ENCODE measurements at regions not wholly inside any gene's neighbourhood (a gene's known extent, or its start where the extent isn't known, plus 50 kb on each side); places are given as distances from the start of the nearest gene placed in this dataset.
"Not testable (repeated sequence)": the region's sequence is repeated elsewhere in the genome, so short reads cannot be mapped to it uniquely, and the experiment has no call there.

DNA sequence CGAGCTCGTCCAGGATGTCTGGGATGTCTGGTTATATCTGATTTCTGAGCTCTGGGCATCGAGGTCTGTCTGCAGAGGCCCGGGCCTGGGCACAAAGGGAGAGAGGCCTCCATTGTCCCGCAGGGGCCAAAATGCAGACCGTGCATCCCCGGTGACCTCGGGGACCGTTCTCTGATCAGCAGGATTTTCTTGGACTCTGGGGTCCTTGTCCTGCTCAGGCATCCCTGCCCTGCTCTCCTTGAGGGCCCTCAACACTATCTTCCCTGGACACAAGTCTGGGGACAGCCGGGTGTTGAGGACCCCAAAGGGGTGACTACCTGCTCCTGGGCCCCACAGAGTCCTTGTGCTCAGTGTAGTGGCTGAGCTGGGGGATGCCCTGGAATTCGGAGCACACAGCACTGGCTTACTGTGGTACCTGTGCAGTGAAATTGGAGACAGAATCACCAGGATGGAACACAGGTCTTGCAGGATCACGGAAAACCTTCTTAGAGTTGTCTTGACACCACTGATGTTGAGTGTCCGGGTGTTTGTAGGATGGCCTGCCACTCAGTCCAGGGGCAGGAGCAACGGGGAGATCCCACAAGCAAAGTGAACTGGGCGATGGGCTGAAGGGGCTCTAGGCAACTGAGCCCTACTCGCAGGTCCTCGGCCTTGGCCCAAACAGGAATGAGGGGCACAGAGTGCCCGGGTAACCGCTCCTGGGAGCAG is 1369.2 kb downstream of the CDH12 start:
- not testable (repeated sequence) for DNase-seq (ENCODE audit: low read depth)

DNA sequence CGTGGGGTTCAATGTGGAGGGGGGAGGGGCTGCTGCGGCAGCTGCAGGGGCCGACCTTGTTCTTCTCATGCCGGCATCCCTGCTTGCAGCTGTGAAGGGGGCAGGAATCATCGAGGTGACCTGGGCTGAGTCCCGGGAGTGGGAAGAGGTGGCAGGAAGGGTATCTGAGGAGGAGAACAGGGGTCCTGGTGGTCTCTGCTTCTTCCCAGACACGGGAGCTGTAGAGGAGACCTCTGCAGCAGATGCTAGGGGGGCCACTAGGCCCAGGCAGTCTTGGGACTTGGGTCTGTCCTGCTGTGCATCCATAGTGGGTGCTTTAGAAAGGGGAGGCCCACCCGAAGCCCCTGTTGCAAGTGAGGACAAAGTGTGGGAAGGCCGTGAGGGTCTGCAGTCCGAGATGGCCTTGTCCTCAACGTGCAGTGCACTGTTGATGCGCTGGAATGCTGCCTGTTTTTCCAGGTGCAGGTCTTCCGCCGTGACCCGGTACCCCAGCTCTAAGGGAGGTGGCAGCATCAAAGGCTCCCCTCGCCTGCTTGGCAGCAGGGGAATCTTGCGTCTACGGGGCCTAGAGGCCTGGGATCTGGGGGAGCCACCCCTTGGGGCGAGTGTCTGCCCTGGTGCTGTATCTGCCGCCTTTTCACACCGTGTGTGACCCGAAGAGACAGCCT is 1370.0 kb downstream of the CDH12 start:
- DNase-seq (ENCODE audit: low read depth), result not testable (repeated sequence)

DNA sequence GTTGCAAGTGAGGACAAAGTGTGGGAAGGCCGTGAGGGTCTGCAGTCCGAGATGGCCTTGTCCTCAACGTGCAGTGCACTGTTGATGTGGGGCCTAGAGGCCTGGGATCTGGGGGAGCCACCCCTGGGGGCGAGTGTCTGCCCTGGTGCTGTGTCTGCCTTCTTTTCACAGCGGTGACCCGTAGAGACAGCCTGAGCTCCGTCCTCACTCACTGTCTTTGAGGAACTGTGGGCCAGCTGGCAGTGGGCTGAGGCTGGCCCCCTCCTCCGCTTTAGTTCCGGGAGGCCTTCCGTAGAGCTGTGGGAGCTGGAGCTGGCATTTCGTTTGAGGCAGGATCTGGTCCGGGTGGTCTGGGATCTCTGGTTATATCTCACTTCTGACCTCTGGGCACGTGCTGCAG is 1370.6 kb downstream of the CDH12 start:
- DNase-seq (ENCODE audit: low read depth), result not testable (repeated sequence)

DNA sequence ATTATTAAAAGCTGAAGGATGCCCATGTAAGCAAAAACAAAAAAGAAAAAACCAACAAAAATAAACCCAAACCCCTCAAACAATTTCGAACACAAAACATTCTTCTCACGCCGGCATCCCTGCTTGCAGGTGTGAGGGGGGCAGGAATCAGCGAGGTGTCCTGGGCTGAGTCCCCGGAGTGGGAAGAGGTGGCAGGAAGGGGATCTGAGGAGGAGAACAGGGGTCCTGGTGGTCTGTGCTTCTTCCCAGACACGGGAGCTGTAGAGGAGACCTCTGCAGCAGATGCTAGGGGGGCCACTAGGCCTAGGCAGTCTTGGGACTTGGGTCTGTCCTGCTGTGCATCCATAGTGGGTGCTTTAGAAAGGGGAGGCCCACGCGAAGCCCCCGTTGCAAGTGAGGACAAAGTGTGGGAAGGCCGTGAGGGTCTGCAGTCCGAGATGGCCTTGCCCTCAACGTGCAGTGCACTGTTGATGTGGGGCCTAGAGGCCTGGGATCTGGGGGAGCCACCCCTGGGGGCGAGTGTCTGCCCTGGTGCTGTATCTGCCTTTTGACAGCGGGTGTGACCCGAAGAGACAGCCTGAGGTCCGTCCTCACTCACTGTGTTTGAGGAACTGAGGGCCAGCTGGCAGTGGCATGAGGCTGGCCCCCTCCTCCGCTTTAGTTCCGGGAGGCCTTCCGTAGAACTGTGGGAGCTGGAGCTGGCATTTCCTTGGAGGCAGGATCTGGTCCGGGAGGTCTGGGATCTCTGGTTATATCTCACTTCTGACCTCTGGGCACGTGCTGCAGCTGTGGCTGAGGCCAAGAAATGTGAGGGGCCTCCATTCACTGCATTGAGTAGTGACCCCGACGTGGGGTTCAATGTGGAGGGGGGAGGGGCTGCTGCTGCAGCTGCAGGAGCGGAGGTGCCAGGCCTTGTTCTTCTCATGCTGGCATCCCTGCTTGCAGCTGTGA is 1371.5 kb downstream of the CDH12 start:
- DNase-seq (ENCODE audit: low read depth), result not testable (repeated sequence)

DNA sequence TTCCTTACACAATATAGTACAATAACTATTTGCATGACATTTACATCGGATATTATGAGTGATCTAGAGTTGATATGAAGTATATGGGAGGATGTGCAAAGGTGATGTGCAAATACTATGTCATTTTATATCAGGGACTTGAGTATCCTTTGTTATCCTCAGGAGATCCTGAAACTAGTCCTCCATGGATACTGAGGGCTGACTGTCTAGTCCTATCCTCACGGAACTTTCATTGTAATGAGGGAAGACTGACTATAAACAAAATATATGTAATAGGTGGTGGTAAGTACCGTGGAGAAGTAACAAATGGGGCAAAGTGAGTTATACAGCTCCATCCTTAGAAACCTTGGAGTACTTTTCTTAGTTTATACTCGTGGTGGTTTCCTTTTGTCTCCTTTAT is 1373.1 kb downstream of the CDH12 start:
- not testable (repeated sequence) for DNase-seq (ENCODE audit: low read depth)

DNA sequence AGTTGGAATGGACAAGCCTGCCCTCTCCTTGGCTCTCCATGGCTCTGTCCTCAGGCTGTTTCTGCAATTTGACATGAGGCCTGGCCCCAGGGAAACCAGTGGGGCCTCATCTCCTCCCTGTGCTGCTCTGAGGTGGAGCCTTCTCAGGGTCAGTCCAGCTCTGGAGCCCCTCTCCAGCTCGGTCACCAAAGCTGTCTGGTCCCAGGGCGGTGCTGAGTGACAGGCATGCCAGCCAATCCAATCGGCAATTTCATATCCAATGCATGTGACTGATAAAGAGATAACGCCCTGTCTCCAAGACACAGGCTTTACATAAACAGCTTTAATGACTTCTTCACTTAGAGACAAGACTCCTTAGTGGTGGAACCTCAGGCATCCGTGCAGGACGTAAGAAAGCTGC is 1379.2 kb downstream of the CDH12 start:
- DNase-seq (ENCODE audit: low read depth), result not testable (repeated sequence)

DNA sequence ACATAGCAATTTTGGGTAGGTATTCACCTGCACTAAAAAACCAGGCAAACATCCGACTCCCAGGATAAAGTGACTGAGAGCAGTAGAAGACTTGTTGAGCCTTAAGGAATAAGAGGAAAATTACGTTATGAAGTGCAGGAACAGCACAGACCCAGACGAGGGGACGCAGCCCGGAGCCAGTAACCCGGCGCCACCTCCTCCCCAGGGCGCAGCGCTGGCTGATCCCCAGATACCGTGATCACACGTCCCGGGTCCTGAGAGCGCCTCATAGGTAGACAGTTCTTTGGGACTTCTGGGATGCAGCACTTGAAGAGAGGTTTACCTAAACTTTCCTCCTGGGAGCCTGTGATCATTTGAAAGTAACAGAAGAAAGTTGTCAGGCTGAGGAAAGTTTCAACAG is 1379.7 kb downstream of the CDH12 start:
- DNase-seq (ENCODE audit: low read depth), result not testable (repeated sequence)

DNA sequence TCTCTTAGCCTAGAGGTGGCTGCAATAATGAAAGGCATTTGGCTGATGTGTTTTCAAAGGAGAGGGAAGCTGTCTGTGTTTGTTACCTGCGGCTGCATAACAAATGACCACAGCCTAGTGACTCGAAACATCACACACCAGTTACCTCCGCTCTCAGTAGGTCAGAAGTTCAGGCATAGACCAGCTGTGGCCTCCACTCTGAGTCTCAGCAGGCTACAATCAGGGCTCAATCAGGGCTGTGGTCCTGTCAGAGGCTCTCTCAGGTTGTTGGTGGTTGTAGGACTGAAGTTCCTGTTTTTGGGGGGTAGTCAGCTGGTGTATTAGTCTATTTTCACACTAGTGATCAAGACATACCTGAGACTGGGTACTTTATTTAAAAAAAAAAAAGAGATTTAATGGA is 1381.5 kb downstream of the CDH12 start:
- not testable (repeated sequence) for DNase-seq (ENCODE audit: low read depth)

DNA sequence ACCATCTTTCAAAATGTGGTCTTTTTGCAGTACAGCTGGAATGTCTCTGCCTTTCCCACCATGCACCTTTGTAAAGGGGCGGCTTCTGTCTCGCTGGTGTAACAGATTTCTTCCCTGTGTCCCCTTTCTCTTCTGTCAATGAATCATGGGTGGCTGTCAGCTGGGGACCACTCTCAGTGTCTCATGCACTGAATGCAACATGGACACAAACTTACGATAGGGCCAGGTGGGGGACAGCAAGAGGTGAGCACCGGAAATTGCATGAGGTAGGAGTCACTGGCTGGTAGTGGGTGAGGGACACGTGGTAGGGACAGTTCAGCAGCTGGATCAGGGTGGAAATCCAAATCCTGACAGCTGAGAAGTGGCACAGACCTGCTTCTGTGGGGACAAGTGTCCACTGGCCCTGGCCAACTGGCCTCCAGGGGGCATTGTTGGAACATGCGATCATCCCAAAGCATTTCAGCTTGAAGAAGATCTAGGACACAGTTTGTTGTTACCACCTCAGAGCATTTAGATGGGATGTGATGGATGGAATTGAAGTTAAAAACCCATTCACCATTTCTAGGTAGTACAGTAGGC is 1383.5 kb downstream of the CDH12 start:
- DNase-seq (ENCODE audit: low read depth), result not testable (repeated sequence)

DNA sequence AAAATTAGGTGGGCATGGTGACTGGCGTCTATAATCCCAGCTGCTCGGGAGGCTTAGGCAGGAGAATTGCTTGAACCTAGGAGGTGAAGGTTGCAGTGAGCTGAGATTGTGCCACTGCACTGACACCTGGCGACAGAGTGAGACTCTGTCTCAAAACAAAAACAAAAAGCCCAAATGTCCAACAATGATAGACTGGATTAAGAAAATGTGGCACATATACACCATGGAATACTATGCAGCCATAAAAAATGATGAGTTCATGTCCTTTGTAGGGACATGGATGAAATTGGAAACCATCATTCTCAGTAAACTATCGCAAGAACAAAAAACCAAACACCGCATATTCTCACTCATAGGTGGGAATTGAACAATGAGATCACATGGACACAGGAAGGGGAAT is 1385.6 kb downstream of the CDH12 start:
- not testable (repeated sequence) for DNase-seq (ENCODE audit: low read depth)

DNA sequence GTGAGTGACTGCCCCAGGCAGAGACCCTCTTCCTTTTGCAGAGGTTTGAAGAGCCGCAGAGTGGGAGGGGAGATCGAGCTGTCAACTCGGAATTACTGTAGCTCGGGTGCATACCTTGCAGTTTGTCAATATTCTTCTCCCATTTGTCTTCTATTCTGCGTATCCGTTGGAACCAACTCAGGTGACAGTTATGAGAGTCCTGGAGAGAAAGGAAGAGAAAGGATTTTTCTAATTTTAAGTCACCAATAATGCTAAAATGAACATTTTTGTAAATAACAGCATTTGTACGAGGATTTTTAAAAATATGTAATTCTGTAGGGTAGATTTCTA is 1393.4 kb downstream of the CDH12 start:
- DNase-seq (ENCODE audit: low read depth), result not testable (repeated sequence)

DNA sequence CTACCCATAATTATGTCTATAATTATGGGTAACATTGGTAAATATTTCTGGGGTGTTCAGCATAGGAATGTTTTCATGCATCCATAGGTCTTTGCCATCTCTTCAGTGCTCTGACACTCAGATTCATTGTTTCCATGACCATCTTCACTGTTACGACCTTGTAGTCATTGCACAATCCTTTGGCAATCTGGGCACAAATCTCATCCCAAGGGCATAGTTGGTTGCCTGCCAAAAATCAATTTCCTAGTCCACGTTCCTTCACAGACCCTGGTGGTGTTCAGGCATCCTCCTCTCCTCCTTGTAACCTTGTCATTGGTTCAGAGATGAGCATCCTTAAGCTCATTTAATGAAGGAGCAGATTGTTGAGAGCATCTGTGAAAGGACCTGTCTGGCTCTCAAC is 1400.7 kb downstream of the CDH12 start:
- DNase-seq (ENCODE audit: low read depth), result no peak

DNA sequence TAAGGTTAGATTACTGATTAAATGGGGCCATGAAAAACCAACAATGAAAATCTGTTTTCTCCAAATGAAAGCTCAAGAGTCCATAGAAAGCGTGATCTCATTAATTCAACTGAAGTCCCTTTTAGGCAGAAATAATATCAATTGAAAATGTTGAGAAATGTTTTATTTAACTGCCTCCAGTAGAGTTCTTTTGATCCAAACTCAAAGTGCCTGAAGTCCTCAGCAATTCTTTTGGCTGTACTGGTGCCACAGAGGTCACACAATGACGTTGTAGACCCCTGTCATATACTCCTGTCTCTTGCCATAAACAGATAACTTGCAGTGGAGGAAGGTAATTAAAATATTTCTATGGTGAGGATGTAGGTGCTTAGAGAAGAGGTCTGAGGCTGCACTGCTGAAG is 1420.5 kb downstream of the CDH12 start:
- no peak for DNase-seq (ENCODE audit: low read depth)

DNA sequence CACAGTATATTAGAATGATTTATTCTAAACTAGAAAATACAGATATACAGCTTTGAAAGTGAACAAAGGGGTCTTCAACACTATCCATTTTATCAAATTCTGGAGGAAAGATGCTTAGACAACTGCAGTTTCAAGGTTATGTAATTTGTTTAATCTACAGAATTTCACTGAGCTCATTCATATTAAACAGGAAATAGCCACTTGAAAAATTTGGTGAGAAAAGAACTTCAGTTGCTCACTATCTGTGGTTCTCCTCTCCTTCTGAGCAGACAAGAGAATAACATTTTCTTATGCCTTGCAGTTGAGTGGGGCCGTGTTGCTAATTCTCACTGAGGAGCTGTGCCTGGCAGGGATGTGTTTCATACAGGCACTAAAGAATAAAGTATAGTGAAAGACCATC is 1428.2 kb downstream of the CDH12 start:
- no peak for DNase-seq (ENCODE audit: low read depth)

DNA sequence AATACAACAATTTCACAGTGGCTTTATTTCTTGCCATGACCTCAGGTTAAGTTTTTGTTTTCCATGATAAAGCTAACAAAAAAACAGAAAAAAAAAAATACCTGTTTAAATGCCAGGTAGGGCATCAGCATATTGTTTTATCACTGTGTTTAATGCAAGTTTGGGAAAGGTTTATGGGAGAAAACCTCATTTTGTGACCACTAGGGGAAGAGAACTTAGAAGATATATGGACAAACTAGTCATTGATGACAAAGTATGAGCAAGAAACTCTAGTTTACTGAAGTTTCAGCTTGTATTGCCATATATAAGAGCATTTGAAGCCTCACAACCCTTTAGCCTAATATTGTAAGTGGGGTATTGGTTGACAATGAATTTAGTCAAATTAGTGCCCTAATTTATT is 1431.4 kb upstream of the CDH18 start:
- DNase-seq (ENCODE audit: low read depth), result no peak

DNA sequence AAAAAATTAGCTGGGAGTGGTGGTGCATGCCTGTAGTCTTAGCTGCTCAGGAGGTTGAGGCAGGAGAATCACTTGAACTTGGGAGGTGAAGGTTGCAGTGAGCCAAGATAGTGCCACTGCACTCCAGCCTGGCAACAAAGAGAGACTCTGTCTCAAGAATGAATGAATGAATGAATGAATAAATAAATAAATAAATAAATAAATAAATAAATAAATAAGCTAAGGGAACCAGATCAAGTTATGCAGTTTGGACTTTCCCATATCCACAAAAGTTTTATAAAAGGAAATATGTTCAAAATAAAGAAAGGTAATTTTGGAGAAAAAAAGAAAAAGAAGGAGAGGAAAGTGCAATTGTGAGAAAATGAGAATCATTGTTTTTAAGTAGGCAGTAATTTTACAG is 1414.1 kb upstream of the CDH18 start:
- DNase-seq (ENCODE audit: low read depth), result not testable (repeated sequence)

DNA sequence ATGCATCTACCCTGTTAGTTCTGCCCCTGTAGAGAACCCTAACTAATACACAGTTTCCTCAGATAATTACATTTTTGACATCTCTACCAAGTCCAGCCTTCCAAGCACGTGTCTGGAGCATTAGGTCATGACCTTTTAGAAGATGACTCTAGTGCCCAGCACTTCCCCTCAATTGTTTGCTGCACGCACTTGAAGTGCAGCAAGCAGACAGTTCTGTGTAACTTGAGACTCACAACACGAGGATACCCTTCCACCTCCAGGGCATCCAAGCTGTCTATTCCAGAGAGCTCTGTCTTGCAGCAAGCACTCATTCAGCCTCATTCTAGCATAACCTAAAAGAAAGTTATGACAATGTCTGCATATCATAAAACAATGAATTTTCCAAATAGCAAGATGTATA is 1410.5 kb upstream of the CDH18 start:
- no peak for DNase-seq (ENCODE audit: low read depth)

DNA sequence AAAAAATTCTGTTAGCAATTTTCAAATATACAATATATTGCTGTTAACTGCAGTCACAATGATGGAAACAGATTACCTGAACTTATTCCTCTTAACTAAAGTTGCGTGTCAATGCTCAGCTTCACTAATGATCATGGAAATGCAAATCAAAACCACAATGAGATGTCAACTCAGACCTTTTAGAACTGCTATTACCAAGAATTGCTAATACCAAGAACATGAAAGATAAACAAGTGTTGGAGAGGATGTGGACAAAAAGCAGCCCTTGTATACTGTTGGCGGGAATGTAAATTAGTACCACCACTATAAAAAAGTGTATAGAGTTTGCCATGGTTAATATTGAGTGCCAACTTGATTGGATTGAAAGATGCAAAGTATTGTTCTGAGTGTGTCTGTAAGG is 1409.7 kb upstream of the CDH18 start:
- no peak for DNase-seq (ENCODE audit: low read depth)

DNA sequence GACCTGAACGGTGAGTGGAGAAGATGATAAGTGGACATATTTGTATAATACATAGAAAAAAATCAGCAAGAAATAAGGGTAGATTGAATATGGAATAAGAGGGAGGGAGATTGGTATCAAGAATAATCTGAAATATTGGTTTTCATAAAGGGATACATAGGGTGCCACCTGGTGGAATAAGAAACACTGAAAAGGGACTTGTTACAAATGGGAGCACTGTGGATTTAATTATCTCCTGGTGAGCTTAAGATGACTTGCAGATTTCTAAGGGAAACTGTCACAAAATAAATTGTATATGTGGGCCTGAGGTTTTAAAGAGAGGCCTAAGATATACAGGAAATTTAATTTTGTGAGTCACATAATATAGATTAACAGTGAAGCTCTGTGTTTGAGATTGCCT is 1403.5 kb upstream of the CDH18 start:
- DNase-seq (ENCODE audit: low read depth), result peak; percentile 1

DNA sequence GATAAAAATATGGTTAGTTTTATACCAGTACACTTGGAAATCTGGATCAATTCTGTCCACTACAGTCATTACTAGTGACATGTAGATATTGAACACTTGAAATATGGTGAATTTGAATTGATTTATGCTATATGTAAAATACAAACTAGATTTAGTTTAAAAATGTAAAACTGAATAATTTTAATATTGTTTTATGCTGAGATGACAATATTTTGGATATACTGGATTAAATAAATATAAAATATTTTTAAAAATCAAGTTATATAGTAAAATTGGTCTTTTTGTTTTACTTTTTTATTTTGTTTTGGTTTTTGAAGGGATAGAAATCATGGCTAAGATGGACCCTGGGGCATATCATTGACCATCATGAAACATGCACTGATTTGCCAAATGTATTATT is 1372.8 kb upstream of the CDH18 start:
- not testable (repeated sequence) for DNase-seq (ENCODE audit: low read depth)

DNA sequence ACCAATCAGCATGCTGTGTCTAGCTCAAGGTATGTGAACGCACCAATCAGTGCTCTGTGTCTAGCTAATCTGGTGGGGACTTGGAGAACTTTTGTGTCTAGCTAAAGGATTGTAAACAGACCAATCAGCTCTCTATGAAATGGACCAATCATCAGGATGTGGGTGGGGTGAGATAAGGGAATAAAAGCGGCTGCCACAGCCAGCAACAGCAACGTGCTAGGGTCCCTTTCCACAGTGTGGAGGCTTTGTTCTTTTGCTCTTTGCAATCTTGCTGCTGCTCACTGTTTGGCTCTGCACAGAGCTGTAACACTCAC is 1353.9 kb upstream of the CDH18 start:
- DNase-seq (ENCODE audit: low read depth), result not testable (repeated sequence)

DNA sequence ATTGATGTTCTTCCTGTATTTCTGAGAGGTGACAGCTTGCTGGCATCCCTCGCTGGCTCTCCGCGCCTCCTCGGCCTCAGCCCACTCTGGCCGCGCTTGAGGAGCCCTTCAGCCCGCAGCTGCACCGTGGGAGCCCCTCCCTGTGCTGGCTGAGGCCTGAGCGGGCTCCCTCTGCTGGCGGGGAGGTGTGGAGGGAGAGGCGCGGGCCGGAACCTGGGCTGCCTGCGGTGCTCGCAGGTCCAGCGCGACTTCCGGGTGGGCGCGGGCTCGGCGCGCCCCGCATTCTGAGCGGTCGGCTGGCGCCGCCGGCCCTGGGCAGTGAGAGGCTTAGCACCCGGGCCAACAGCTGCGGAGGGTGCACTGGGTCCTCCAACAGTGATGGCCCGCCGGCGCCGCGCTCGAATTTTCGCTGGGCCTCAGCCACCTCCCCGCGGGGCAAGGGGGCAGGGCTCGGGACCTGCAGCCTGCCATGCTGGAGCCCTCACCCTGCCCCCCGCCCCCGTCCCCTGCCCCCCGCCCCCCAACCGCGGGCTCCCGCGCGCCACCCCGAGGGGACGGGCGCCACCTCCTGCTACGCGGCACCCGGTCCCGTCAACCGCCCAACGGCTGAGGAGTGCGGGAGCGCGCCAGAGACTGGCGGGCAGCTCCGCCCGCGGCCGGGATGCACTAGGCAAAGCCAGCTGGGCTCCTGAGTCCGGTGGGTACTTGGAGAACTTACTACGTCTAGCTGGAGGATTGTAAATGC is 1353.4 kb upstream of the CDH18 start:
- DNase-seq (ENCODE audit: low read depth), result not testable (repeated sequence)
